GM18951 (cell line): ENCODE measurements at regions not wholly inside any gene's neighbourhood (a gene's known extent, or its start where the extent isn't known, plus 50 kb on each side); places are given as distances from the start of the nearest gene placed in this dataset.
"Not testable (repeated sequence)": the region's sequence is repeated elsewhere in the genome, so short reads cannot be mapped to it uniquely, and the experiment has no call there.

Experiments
- POLR2A ChIP-seq: IDR thresholded peaks from 4 replicates; pipeline ENCODE4 v1.6.1; 2011; ENCODE audit warnings: mild to moderate bottlenecking; ENCODE audit not compliant: insufficient read length, insufficient read depth; ENCODE audit errors: extremely low read depth
- in situ Hi-C: fragments of 300-500 bp; cut with MboI; formaldehyde crosslinking; loops from one replicate; pipeline ENCODE4 v1.12.0; 2022; ENCODE audit warnings: low sequenced_read_pairs, mixed read lengths, inconsistent platforms; ENCODE audit not compliant: unreplicated experiment

- in situ Hi-C loops: no loop called here
- no peak for TF ChIP-seq POLR2A
Observed at GRCh38 chr4:15186149-15186548, 183.9 kb downstream of the CPEB2 start.

GRCh38 chr4:15186806-15187205, 184.5 kb downstream of the CPEB2 start:
- TF ChIP-seq POLR2A: no peak
- in situ Hi-C loops: no loop called here

- TF ChIP-seq POLR2A: no peak
- in situ Hi-C loops: no loop called here
Observed at GRCh38 chr4:15188605-15189539, 186.6 kb downstream of the CPEB2 start.

GRCh38 chr4:15194520-15194919, 192.2 kb downstream of the CPEB2 start:
- in situ Hi-C loops: no loop called here
- TF ChIP-seq POLR2A: no peak

- no peak for TF ChIP-seq POLR2A
- in situ Hi-C loops: no loop called here
Observed at GRCh38 chr4:15197005-15197404, 194.7 kb downstream of the CPEB2 start.

- TF ChIP-seq POLR2A: no peak
- in situ Hi-C loops: no loop called here
Observed at GRCh38 chr4:15198070-15198727, 195.9 kb downstream of the CPEB2 start.

GRCh38 chr4:15201782-15202181, 199.5 kb downstream of the CPEB2 start:
- in situ Hi-C loops: no loop called here

GRCh38 chr4:15202481-15202880, 200.2 kb downstream of the CPEB2 start:
- TF ChIP-seq POLR2A: no peak
- in situ Hi-C loops: no loop called here

More at GRCh38 chr4:15201782-15202181, 199.5 kb downstream of the CPEB2 start:
- no peak for TF ChIP-seq POLR2A

GRCh38 chr4:15206526-15206925, 204.2 kb downstream of the CPEB2 start:
- in situ Hi-C loops: not testable (repeated sequence)

- TF ChIP-seq POLR2A: no peak
- in situ Hi-C loops: no loop called here
Observed at GRCh38 chr4:15213302-15213970, 211.2 kb downstream of the CPEB2 start.

GRCh38 chr4:15215109-15215508, 212.7 kb upstream of the C1QTNF7 start:
- in situ Hi-C loops: no loop called here
- no peak for TF ChIP-seq POLR2A

- in situ Hi-C loops: loop anchor here (25.0 kb wide), 1 partner anchor 436 kb away; the partner anchor contains the start of gene FBXL5
- TF ChIP-seq POLR2A: no peak
Observed at GRCh38 chr4:15226203-15226602, 201.6 kb upstream of the C1QTNF7 start.
